ENCODE measurements at regions not wholly inside any gene's neighbourhood (a gene's known extent, or its start where the extent isn't known, plus 50 kb on each side); places are given as distances from the start of the nearest gene placed in this dataset.

DNA sequence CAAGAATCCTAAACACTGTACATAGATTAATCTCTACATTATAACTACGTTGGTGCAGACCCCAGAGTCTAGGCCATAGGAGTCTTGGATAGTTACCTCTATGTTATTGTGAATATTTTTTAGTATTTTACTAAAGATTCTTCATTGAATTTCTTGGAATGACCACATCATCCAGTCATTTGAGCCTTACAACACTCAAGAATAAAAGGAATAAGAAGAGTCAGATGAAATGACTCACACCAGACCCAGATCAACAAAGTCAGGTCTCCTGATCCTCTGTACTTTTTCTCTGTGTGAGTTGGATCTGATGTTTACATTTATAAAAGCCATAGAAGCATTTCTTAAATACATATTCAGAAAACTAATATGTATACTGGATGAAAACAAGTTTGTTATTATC, 179.2 kb upstream of the ARHGAP20 start:
- TF ChIP-seq, protein P1, sequence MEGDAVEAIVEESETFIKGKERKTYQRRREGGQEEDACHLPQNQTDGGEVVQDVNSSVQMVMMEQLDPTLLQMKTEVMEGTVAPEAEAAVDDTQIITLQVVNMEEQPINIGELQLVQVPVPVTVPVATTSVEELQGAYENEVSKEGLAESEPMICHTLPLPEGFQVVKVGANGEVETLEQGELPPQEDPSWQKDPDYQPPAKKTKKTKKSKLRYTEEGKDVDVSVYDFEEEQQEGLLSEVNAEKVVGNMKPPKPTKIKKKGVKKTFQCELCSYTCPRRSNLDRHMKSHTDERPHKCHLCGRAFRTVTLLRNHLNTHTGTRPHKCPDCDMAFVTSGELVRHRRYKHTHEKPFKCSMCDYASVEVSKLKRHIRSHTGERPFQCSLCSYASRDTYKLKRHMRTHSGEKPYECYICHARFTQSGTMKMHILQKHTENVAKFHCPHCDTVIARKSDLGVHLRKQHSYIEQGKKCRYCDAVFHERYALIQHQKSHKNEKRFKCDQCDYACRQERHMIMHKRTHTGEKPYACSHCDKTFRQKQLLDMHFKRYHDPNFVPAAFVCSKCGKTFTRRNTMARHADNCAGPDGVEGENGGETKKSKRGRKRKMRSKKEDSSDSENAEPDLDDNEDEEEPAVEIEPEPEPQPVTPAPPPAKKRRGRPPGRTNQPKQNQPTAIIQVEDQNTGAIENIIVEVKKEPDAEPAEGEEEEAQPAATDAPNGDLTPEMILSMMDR (IDR thresholded peaks at IDR 0.05): no peak
- intact Hi-C loops (cut with DNase I): no loop called here
- Histone ChIP-seq H3K9me3 (no peaks in the 10 kb centered on the region), H3K27ac (no peak overlapping the region), H3K27me3 (no peaks in the 10 kb centered on the region), H3K4me3 (no peak overlapping the region), H3K36me3 (no peaks in the 10 kb centered on the region), H3K4me1 (no peaks in the 10 kb centered on the region)
- ATAC-seq (no peak), DNase-seq (no peak)

GRCh38 chr11:110890995-110891394, 178.8 kb upstream of the ARHGAP20 start:
- DNase-seq: no peak
- Histone ChIP-seq H3K36me3 (no peaks in the 10 kb centered on the region), H3K27ac (no peak overlapping the region), H3K4me1 (no peaks in the 10 kb centered on the region), H3K4me3 (no peak overlapping the region), H3K27me3 (no peaks in the 10 kb centered on the region), H3K9me3 (no peaks in the 10 kb centered on the region)
- ATAC-seq: no peak
- intact Hi-C loops (cut with DNase I): no loop called here
- TF ChIP-seq, protein P1 (IDR thresholded peaks at IDR 0.05): no peak

GRCh38 chr11:110886288-110886970, 174.2 kb upstream of the ARHGAP20 start:
- no peaks in the 10 kb centered on the region for H3K27me3 ChIP-seq
- no peaks in the 10 kb centered on the region for H3K36me3 ChIP-seq
- no peak overlapping the region for H3K4me3 ChIP-seq
- DNase-seq: no peak
- no peaks in the 10 kb centered on the region for H3K4me1 ChIP-seq
- intact Hi-C loops (cut with DNase I): no loop called here
- TF ChIP-seq, protein P1 (IDR thresholded peaks at IDR 0.05): no peak
- no peak for ATAC-seq
- H3K9me3 ChIP-seq: no peaks in the 10 kb centered on the region
- no peak overlapping the region for H3K27ac ChIP-seq

GRCh38 chr11:110883256-110883655, 171.0 kb upstream of the ARHGAP20 start:
- DNase-seq (peak in 2 of 4 donors; percentile 41 to 55), ATAC-seq (no peak)
- no peaks in the 10 kb centered on the region for H3K36me3 ChIP-seq
- no peaks in the 10 kb centered on the region for H3K27me3 ChIP-seq
- no peak overlapping the region for H3K4me3 ChIP-seq
- no peaks in the 10 kb centered on the region for H3K4me1 ChIP-seq
- TF ChIP-seq, protein P1 (IDR thresholded peaks at IDR 0.05): no peak
- no peak overlapping the region for H3K27ac ChIP-seq
- H3K9me3 ChIP-seq: no peaks in the 10 kb centered on the region
- intact Hi-C loops (cut with DNase I): no loop called here

DNA sequence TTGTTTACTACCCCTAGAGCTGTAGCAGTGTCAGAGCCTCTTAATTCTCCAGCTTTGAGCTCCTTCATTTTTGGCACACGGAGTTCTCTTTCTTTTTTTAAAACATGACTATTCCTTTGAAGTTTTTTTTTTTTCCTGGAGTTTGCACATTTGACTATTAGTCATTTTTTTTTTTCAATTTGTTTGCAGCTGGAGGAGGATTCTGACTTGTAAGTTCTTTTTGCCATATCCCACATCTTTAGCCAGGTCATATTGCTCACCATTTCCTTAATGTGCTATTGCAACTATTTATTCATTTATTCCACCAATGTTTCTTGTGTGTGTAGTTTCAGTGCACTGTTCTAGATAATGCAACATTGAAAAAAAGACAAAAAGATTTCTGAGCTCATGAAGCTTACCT, 166.3 kb upstream of the ARHGAP20 start:
- Histone ChIP-seq H3K27ac (no peak overlapping the region), H3K4me1 (no peaks in the 10 kb centered on the region), H3K36me3 (no peaks in the 10 kb centered on the region), H3K27me3 (no peaks in the 10 kb centered on the region), H3K9me3 (no peaks in the 10 kb centered on the region), H3K4me3 (no peak overlapping the region)
- TF ChIP-seq, protein P1 (IDR thresholded peaks at IDR 0.05): no peak
- intact Hi-C loops (cut with DNase I): no loop called here
- no peak for DNase-seq
- peak; percentile 41 for ATAC-seq
